D341Med (cell line): ENCODE measurements at regions not wholly inside any gene's neighbourhood (a gene's known extent, or its start where the extent isn't known, plus 50 kb on each side); places are given as distances from the start of the nearest gene placed in this dataset.
"Not testable (repeated sequence)": the region's sequence is repeated elsewhere in the genome, so short reads cannot be mapped to it uniquely, and the experiment has no call there.

Source experiments
- DNase-seq: peaks from one replicate; pipeline ENCODE4 v3.0.0; 2012; ENCODE audit warnings: low spot score

GRCh38 chr10:121690152-121690848, 92.1 kb upstream of the FGFR2 start:
- DNase-seq = no peak

- DNase-seq = no peak
Measured at GRCh38 chr10:121687095-121687813, 89.0 kb upstream of the FGFR2 start.

GRCh38 chr10:121684276-121684675, 86.0 kb upstream of the FGFR2 start:
- DNase-seq = no peak

- DNase-seq = no peak
Measured at GRCh38 chr10:121683816-121684215, 85.6 kb upstream of the FGFR2 start.

- no peak for DNase-seq
Measured at GRCh38 chr10:121683366-121683765, 85.1 kb upstream of the FGFR2 start.

GRCh38 chr10:121681997-121682687, 83.9 kb upstream of the FGFR2 start:
- no peak for DNase-seq

GRCh38 chr10:121680879-121681655, 82.8 kb upstream of the FGFR2 start:
- DNase-seq = peak; percentile 37

GRCh38 chr10:121679916-121680315, 81.7 kb upstream of the FGFR2 start:
- no peak for DNase-seq

GRCh38 chr10:121678631-121679174, 80.5 kb upstream of the FGFR2 start:
- DNase-seq = no peak

- DNase-seq = no peak
Measured at GRCh38 chr10:121677880-121678279, 79.6 kb upstream of the FGFR2 start.

GRCh38 chr10:121675344-121675743, 77.1 kb upstream of the FGFR2 start:
- no peak for DNase-seq

GRCh38 chr10:121674885-121675284, 76.6 kb upstream of the FGFR2 start:
- DNase-seq = no peak

GRCh38 chr10:121672733-121673132, 74.5 kb upstream of the FGFR2 start:
- no peak for DNase-seq

GRCh38 chr10:121669840-121670239, 71.6 kb upstream of the FGFR2 start:
- DNase-seq = not testable (repeated sequence)

GRCh38 chr10:121669028-121669374, 70.8 kb upstream of the FGFR2 start:
- no peak for DNase-seq

- DNase-seq = no peak
Measured at GRCh38 chr10:121668314-121669027, 70.2 kb upstream of the FGFR2 start.

GRCh38 chr10:121667948-121668313, 69.7 kb upstream of the FGFR2 start:
- DNase-seq = no peak

GRCh38 chr10:121665809-121666208, 67.6 kb upstream of the FGFR2 start:
- no peak for DNase-seq

- DNase-seq = no peak
Measured at GRCh38 chr10:121664671-121665070, 66.4 kb upstream of the FGFR2 start.

- DNase-seq = peak; percentile 37
Measured at GRCh38 chr10:121662945-121663917, 65.0 kb upstream of the FGFR2 start.
